ENCODE measurements at regions not wholly inside any gene's neighbourhood (a gene's known extent, or its start where the extent isn't known, plus 50 kb on each side); places are given as distances from the start of the nearest gene placed in this dataset.

- TF ChIP-seq CTCF (IDR thresholded peaks at IDR 0.05; ENCODE audit: low read depth, low read length) = no peak
- no peak for TF ChIP-seq EZH2phosphoT487 (IDR thresholded peaks at IDR 0.05; ENCODE audit: low read depth)
These were observed 185.4 kb upstream of the CNTN5 start for GRCh38 chr11:98835335-98835734.

All from OCI-LY3 (cell line).